Stimulated activated CD8-positive, alpha-beta memory T cell treated with anti-CD3 and anti-CD28 coated beads, Interleukin-2, amount 100 ng/mL, for 48 hours (primary cell): ENCODE measurements at regions not wholly inside any gene's neighbourhood (a gene's known extent, or its start where the extent isn't known, plus 50 kb on each side); places are given as distances from the start of the nearest gene placed in this dataset.

Source experiments
- DNase-seq, 2 donors: peaks; one replicate each; pipeline ENCODE4 v3.0.0-alpha.2; 2020; ENCODE audit warnings: low read depth in 2 of 2

DNA sequence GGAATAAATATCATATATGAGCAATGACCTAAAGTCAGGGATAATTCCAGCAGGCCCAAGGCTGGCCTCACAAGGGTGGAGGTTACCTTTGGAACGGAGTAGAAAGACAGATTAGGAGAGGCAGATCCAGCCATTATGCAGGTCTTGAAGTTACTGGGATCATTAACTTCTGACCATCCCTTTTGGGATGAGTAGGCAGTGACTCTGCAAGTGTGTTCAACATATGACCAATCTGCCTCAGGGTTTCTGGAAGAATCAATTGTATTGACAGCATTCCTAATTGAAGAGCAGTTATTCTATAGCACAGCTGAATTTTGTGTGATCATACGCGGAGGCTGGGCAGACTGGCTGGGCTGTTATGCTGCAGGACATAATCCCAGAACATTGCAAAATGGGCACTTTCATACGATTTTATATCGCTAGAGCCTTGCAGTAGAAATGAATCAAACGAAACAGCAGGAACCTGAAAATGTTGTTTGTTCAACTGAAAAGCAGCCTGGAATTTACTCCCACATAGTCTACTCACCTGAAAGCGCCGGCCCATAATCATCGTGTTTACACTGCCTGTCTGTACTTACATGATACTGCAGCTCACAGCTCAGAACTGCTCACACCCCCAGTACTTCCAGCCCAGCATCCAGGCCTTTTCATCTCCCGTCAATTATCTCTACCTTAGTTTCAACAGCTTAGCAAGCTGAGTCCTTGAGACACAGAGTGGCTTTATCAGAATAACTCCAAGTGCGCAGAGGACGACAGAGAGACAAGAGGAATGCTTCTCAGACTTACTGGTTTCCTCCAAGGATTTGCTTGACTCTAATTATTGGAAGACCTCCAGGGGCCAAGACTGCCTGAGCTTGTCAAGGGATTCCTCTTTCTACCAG, 556.1 kb downstream of the EFNB2 start:
- no peak for DNase-seq

DNA sequence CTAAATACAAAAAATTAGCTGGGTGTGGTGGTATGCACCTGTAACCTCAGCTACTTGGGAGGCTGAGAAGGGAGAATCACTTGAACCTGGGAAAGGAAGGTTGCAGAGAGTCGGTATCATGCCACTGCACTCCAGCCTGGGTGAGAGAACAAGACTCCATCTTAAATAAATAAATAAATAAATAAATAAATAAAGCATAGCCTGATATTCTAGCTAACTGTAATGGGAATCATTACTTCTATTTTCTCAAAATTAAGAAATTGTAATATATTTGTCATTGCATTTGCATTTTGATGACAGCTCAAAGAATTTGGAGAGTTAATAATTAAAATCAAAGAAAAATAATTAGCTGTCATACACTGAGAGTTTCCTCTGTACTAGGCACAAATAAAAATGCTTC, 561.1 kb downstream of the EFNB2 start:
- no peak for DNase-seq

DNA sequence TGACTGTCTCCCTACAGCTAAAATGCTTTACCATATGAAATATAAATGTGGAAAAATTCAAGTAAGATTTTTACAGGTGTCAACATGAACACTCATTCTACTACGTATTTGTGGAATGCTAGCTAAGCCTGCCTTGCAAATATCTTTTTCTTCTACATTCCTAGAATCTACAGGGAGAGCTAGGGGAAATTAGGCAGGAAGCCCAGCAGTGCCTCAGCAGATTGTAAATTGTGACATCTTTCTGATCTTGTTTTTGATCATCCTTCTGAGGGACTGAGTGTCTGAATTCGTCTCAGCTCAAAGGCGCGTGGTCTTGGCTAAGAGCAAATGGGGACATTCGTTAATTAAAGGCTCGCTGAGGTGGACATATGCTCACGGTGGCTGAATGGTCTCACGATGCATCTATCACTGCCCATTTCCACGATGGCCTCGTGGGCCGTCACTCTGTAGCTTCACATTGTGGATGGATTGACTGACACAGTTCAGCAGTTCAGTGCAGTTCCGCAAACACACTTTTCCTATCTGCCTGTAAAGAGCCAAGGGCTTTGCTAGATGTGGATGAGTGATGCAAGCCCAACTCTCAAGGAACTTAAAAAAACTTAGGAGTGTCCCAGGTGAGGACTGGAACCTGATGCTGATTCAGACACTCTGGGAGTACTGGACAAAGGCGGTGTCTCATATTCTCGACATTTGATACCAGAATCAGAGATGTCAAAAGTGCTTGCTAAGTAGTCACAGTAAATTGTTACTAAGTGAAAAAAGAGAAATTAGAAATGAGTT, 562.5 kb downstream of the EFNB2 start:
- DNase-seq = no peak

DNA sequence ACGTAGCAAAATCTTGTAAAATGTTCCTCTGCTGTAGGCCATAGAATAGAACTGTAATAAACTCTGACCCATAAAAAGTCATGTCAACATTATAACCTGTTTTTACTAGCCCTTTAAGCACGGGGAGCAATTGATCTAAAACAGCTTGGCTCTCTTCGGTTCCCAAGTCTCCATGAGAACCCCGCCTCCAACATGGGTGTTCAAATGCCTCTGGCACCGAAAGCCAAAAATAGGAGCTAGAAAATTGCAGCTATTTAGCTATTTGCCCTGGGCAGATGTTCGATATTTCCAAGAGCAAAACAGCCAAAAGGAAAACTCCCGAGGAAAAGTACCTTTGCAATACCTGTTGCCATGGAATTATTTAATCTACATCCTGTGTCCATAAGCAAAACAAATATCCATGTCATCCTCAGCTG, 563.1 kb downstream of the EFNB2 start:
- no peak for DNase-seq

DNA sequence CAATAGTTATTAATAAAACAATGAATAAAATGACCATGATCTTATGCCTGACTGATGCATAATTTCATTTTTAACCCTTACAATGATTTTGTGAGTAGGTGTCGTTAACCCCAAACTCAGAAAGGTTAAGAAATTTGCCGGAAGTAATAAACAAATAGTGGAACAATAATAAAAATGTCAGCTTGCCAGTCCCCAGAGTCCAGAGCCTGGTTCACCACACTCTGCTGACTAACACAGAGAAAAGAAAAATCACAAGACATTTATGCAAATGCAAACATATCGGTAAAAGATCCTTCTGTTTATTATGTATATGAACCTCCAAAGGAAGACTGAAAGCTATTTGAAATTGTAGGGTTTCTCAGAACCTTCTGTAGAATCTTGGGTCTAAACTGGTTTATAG, 563.7 kb downstream of the EFNB2 start:
- no peak for DNase-seq

DNA sequence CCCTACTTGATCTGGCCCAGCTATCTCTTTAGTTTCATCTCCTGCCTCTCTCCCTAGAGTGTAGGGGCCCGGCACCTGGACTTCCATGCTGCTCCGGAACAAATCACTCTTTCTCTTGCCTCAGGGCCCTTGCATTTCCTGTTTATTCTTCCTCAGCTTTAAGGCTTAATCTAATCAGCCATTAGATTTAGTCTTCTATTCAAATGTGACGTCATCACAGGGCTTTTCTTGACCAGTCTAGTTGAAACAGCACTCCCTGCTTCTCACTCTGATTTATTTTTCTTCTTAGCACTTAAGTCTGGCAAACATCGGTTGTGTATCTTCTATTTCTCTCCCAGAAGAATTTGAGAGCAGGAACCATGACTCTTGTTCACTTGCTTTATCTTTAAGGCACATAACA, 564.1 kb downstream of the EFNB2 start:
- no peak for DNase-seq

DNA sequence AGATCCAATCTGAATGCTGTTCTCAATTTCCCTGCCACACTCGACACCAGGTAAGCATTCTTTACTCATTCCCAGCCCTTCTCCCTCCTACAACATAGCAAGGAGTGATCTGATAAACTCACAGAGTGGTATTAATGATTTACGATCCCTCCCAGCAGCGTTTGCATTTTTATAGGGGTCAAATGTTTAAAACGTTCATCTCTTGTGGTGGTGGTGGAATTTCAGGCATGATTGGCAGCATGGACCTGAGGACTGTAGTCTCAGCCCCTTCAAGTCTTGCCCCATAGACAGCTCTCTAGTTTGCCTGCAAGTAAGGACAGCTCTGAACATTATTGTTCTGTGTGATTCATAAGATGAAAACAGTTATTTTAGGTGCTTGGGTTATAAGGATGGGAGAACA, 565.7 kb downstream of the EFNB2 start:
- no peak for DNase-seq

DNA sequence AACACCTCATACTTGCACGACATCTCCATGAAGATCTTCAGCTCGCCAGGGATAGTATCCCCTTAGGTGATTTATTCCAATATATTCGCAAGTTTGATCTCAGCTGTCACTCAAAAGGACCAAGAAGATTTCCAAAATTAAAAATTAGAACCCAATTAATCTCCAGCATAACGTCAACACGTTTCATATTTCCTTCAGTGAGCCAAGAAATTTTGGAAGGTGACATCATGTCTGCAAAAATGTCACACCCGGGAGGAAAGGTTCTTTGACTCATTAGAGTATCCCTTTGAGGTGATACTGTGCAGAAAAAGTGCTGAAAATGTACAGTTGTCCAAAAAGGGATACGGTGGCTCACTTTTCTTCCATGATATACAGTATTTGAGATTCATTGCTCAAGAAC, 569.6 kb downstream of the EFNB2 start:
- DNase-seq = no peak

DNA sequence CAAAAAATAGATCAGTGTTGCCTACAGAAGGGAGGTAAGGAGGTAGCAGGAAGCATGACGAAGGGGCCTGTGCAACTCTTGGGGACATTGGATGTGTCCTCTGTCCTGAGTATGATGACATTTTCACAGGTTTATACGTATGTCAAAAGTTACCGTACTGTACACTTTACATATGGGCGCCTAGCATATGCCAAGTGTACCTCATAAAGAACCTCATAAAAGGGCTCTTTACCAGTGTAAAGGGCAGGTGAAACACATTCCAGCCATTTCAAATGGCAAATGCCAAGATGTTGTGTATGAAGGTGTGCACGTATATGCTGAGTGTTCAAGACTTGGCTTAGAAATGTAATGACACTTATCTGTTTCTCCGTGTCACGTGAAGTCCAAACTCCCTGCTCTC, 573.4 kb downstream of the EFNB2 start:
- DNase-seq = no peak

DNA sequence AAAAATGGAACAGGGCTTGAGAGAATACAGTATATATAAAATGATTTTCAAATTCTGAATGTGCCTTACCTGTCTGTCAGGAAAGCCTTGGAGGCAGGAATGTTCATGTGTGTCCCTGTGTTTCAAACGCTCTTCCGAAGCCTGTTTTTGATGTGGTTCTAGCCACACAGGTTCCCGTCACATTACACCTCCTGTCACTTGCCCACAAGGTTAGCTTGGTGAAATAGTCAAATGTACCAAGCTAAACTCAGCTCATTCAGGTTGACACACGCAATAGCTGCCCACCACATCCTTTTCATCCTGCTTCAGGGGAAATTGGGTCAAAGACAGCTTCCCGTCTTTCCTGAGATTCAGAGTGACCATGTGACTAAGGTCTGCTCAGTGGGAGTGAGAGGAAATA, 574.0 kb downstream of the EFNB2 start:
- DNase-seq = no peak

DNA sequence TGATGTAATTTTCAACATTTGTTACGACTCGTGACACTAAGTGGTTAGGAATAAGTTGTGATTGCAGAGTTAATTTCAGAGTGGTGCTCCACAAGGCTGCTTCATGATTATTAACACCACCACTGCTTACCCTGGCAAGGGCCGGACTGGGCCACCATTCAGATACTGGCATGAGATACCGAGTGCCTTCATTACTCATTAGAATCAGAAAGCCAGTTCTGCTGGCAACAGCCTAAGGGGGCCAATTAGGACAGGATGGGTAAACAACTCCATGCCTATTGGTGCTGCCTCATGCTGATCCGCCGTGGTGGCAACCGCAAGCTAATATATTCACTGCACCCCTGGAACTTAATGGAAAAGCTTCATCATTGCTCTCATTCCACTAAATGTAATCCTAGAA, 575.1 kb downstream of the EFNB2 start:
- no peak for DNase-seq

DNA sequence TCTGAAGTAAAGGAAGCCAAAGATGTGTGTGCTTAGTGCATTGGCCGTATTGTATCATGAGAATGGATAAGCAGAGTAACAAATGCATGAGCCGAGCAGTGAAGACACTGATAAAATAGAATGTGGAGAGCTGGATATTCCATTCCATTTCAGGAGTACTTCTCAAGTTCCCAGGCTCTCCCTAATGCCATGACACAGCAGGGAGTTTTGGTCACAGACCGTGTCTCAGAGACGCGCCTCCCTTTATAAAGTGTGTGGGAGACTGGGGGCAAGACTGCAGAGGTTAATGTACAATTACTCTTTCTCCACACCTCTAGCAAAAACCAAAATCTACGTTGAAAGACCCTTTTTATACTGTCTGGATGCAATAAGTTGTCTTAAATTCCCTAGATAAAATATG, 575.6 kb downstream of the EFNB2 start:
- DNase-seq = no peak

DNA sequence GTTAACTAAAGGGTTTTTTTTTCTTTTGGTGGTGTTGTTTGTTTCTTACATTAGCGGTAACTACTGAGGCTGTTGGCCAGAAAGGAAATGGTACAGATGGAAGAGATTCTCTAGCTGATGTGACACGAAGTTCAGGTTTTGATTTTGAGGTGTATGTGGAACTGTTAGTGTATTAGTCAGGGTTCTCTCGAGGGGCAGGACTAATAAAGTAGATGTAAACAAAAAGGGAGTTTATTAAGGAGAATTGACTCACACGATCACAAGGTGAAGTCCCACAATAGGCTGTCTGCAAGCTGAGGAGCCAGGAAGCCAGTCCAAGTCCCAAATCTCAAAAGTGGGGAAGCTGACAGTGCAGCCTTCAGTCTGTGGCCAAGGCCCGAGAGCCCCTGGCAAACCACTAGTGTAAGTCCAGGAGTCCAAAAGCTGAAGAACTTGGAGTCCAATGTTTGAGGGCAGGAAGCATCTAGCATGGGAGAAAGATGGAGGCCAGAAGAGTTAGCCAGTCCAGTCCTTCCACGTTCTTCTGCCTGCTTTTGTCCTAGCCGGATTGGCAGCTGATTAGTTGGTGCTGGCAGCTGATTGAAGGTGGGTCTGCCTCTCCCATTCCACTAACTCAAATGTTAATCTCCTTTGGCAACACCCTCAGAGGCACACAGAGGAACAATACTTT, 577.6 kb downstream of the EFNB2 start:
- no peak for DNase-seq

DNA sequence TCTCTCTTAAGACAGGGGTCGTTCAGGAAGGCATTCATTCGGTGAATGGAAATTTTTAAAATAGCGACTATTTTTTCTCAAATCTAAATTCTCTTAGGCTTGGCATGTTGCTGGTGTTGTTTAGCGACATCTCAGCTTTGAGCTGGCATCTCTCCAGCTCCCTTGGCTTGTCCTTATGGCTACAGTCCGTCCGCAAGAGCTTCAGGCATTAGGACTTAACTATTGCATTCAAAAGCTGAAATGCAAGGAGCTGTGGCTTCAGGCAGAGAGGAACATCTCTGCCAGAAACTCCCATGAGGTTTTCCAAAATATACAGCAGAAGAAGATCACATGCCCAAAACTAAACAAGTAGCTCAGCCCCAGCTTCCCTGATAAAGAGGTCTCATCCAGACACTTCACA, 578.5 kb downstream of the EFNB2 start:
- DNase-seq = no peak

DNA sequence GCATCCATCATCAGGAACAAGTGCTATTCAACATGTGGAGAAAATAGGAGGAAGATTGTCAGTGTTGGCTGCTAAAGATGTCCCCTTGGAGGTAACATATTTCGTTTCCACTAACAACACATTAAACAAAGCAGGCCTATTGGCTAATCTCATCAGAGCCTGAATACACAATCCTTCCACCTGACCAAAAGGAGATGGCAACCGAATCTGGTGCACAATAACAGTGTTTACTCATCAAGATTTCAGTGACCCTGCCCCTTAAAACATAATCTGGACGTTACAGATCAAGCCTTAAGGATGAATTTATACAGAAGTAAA, 582.5 kb downstream of the EFNB2 start:
- no peak for DNase-seq

DNA sequence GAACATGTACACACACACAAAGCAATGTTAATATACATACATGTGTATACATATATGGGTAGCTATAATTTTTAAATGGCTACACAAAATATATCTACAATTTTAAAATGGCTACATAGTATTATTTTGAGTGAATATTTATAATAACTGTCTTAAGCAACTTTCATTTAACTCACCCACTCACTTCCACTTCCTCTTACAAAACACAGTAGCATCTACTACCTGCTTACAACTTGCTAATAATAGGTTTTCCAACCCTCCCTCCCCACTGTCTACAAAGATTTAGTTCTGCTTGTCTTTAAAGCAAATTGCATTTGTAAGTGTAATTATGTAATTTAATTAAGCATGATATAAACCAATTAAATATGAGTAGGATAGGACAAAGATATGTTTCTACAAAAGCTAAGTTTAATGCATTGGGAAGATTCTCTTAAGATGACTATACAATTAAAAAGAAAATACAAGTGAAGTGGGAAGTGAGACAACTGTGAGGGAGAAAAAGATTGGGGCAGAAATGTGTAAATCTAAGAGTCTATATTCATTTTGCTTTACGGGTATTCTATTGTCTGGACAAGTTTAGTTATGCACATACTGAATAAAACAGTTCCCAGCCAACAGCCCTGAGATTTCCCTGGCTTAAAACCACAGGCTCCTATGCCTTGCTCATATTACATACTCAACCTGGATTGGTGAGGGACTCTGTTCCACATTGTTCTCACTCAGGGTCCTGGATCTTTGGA, 583.1 kb downstream of the EFNB2 start:
- DNase-seq = no peak

DNA sequence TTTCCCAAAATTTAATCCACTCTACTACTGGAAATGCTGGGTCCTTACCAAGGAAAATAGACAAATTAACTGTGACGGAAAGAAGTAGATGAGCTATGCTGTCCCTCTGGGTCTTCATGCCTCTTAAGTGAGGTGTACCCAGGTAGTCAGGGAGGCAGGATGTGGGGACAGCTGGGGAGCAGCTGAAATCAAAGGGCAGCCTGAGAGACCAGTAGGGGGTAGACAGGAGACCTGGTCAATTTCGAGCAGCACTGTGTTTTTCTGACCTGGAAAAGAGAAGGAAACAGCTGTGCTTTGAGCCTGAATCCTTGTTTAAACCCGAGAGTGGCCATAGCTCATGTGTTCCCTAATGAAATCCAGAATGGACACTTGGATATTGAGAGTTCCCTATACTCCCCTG, 587.3 kb downstream of the EFNB2 start:
- no peak for DNase-seq

DNA sequence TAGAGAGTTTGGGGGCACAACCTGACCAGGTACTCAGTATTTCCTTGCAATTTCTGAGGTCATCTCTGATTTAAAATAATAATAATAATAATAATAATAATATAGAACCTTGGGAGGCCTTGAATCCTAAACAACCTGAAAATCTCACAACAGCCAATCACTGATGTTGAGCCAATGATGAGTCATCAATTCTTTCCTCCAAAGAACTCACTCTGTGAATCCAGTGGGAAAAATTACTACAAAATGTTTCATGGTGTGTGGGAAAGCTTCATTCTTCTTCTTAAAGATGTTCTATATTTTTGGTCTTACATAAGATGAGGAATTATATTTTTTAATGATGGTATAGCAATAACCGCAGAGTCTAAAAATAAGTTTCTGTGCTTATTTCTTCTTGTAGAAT, 594.6 kb downstream of the EFNB2 start:
- no peak for DNase-seq

DNA sequence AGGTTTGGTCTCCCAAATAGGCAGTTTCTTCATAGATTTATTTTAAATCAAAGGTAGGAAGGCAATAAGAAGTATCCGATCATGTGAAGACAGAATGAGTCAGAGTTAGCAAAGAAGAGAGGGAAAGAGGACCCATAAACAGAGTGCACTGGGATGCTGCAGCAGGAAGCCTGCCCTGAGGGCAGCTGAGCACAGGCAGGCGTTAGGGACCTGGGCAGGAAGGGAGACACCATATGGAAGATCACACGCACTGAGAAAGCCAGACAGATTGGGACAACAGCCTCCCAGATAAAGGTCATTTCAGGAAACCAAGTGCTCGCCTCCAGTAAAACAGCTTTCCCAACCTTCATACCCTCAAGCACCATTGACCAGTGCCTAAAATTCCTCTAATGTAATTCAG, 598.0 kb downstream of the EFNB2 start:
- no peak for DNase-seq

DNA sequence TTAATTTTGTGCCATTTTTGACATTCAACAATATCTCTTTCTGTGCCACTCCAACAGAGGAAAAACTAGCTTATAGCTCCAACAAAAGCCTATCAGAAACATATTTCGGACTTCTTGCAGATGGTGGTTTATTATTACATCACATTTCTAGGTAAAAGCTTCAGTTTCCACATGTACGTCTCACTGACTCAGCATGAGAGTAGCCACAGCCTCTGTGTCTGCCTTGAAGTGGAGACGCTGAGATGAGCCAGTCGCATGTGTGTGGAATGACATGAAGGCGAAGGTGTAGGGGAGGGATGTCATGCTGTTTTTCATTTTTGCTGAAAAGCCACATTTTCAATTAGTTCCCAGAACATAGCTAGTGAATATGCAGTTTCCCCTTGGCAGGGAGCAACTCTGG, 598.6 kb downstream of the EFNB2 start:
- DNase-seq = no peak

DNA sequence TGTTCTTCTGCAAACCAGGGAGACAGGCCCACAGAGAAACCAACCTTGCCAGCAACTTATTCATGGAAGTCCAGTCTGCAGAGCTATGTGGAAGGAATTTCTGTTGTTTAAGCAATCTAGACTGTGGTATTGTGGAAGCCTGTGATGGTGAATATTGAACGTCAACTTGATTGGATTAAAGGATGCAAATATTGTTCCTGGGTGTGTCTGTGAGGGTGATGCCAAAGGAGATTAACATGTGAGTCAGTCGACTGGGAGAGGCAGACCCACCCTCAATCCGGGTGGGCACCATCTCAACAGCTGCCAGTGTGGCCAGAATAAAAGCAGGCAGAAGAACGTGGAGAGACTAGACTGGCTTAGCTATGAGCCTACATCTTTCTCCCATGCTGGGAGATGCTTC, 606.0 kb downstream of the EFNB2 start:
- DNase-seq = no peak

DNA sequence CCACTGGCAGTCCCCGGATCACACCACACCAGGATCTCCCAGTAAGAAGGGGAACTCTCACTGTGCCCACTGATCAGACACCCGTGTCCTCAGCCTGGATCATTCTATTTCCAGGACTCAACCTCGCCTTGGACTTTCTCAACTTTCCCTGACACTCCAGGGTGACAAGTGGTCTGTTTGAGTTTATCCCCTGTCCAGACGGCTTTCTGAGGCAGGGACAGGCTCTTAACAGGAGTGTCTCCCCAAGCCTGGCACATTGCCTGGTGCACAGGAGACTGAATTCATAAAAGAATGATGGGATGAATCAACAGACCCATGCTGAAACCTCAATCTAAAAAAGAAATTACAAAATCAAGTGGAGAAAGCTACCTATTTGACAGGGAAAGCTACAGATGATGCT, 606.6 kb downstream of the EFNB2 start:
- DNase-seq = no peak
